Suppressor macrophage treated with lipopolysaccharide for 1 hour (primary cell): ENCODE measurements at regions not wholly inside any gene's neighbourhood (a gene's known extent, or its start where the extent isn't known, plus 50 kb on each side); places are given as distances from the start of the nearest gene placed in this dataset.

Experiments used
- DNase-seq, 3 donors: peaks; one replicate each; pipeline ENCODE4 v3.0.0-alpha.2; 2020 to 2022

GRCh38 chr20:11222243-11222642 lies 548.4 kb upstream of the JAG1 start:
- no peak for DNase-seq

- DNase-seq = no peak
Observed at GRCh38 chr20:11227602-11228001, 553.8 kb upstream of the JAG1 start.

- DNase-seq = peak; percentile 67 to 75 (median 71)
Observed at GRCh38 chr20:11229772-11230171, 556.0 kb upstream of the JAG1 start.

GRCh38 chr20:11230999-11231398 lies 557.2 kb upstream of the JAG1 start:
- DNase-seq = no peak

- no peak for DNase-seq
Observed at GRCh38 chr20:11231742-11232648, 558.2 kb upstream of the JAG1 start.

- no peak for DNase-seq
Observed at GRCh38 chr20:11232896-11233295, 559.1 kb upstream of the JAG1 start.

- no peak for DNase-seq
Observed at GRCh38 chr20:11234181-11234580, 560.4 kb upstream of the JAG1 start.

GRCh38 chr20:11234608-11235007 lies 560.8 kb upstream of the JAG1 start:
- DNase-seq = no peak

- DNase-seq = no peak
Observed at GRCh38 chr20:11235058-11235457, 561.3 kb upstream of the JAG1 start.

GRCh38 chr20:11242320-11242719 lies 568.5 kb upstream of the JAG1 start:
- no peak for DNase-seq

- DNase-seq = no peak
Observed at GRCh38 chr20:11245431-11245830, 571.6 kb upstream of the JAG1 start.

- DNase-seq = no peak
Observed at GRCh38 chr20:11246251-11246775, 572.5 kb upstream of the JAG1 start.

GRCh38 chr20:11247046-11248010 lies 573.5 kb upstream of the JAG1 start:
- DNase-seq = no peak

GRCh38 chr20:11248011-11248409 lies 574.2 kb upstream of the JAG1 start:
- DNase-seq = no peak

GRCh38 chr20:11248687-11249638 lies 575.2 kb upstream of the JAG1 start:
- DNase-seq = no peak

GRCh38 chr20:11249683-11250082 lies 575.9 kb upstream of the JAG1 start:
- DNase-seq = no peak

GRCh38 chr20:11252447-11252846 lies 578.6 kb upstream of the JAG1 start:
- DNase-seq = no peak

- DNase-seq = no peak
Observed at GRCh38 chr20:11255455-11255854, 581.7 kb upstream of the JAG1 start.

GRCh38 chr20:11255860-11256259 lies 582.1 kb upstream of the JAG1 start:
- peak in 1 of 3 donors; percentile 24 for DNase-seq

GRCh38 chr20:11260611-11261010 lies 586.8 kb upstream of the JAG1 start:
- no peak for DNase-seq

- no peak for DNase-seq
Observed at GRCh38 chr20:11261533-11262000, 587.8 kb upstream of the JAG1 start.

GRCh38 chr20:11266571-11266970 lies 592.8 kb upstream of the JAG1 start:
- no peak for DNase-seq
